ENCODE measurements at regions not wholly inside any gene's neighbourhood (a gene's known extent, or its start where the extent isn't known, plus 50 kb on each side); places are given as distances from the start of the nearest gene placed in this dataset.

DNA sequence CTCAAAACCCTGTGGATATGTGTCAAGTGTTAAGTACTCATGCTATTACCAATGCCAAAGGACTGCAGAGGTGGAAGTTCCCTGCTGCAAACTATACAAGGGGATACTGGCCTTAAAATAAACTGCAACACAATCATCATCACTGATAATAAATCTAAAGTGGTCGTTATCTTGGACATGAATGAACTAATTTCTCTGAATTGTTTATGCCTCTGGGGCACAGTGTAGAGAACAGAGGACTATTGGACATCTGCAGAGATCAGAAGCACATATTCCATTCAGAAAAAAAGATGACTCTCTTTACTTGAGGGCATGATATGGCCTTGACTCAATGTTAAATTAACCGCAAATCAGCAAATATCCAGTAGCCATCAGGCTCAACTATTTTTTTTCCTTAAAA is 542.6 kb upstream of the IGFBP7 start:
- TF ChIP-seq, protein P1, sequence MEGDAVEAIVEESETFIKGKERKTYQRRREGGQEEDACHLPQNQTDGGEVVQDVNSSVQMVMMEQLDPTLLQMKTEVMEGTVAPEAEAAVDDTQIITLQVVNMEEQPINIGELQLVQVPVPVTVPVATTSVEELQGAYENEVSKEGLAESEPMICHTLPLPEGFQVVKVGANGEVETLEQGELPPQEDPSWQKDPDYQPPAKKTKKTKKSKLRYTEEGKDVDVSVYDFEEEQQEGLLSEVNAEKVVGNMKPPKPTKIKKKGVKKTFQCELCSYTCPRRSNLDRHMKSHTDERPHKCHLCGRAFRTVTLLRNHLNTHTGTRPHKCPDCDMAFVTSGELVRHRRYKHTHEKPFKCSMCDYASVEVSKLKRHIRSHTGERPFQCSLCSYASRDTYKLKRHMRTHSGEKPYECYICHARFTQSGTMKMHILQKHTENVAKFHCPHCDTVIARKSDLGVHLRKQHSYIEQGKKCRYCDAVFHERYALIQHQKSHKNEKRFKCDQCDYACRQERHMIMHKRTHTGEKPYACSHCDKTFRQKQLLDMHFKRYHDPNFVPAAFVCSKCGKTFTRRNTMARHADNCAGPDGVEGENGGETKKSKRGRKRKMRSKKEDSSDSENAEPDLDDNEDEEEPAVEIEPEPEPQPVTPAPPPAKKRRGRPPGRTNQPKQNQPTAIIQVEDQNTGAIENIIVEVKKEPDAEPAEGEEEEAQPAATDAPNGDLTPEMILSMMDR (IDR thresholded peaks at IDR 0.05; ENCODE audit: insufficient read depth, low read length, severe bottlenecking) = no peak
- H3K27me3 ChIP-seq (ENCODE audit: control insufficient read depth, insufficient read depth, low read length) = no peaks in the 10 kb centered on the region
- no peak overlapping the region for H3K4me3 ChIP-seq (ENCODE audit: low read depth, low read length)
- no peak for FAIRE-seq
- DNase-seq (ENCODE audit: low read depth) = no peak
- H3K36me3 ChIP-seq (ENCODE audit: control insufficient read depth, insufficient read depth, low read length) = no peaks in the 10 kb centered on the region

DNA sequence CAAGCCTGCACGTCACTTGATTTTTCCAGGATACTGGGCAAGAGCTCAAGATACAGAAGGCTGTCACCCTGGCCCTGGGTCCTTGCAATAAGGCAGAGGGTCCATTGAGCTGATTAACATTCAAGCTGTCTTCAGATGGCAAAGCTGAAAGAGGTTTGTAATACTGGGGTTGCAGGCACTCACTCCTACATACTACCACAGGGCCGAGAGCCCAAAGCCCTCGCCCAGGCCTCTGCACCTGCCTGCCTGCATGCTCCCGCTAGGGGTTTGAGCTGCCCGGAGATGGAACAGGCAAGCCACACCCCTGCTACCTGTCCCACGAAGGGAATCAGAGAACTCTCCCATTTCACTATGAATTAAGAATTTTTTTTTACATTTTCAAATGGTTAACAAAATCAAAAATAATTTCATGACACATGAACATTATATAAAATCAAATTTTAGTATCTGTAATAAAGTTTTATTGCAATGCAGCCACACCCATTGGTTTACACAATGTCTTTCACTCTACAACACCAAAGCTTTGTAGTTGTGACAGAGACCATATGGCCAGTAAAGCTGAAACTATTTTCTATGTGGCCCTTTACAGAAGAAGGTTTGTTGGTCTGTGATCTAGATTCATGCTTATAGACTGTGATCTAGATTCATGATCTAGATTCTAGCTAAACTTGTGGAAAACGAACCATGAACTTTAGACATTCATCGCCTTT is 530.4 kb upstream of the IGFBP7 start:
- TF ChIP-seq, protein P1 (IDR thresholded peaks at IDR 0.05; ENCODE audit: insufficient read depth, low read length, severe bottlenecking) = no peak
- DNase-seq (ENCODE audit: low read depth) (no peak), FAIRE-seq (no peak)
- H3K36me3 ChIP-seq (ENCODE audit: control insufficient read depth, insufficient read depth, low read length) = no peaks in the 10 kb centered on the region
- H3K27me3 ChIP-seq (ENCODE audit: control insufficient read depth, insufficient read depth, low read length) = no peaks in the 10 kb centered on the region
- H3K4me3 ChIP-seq (ENCODE audit: low read depth, low read length) = no peak overlapping the region

DNA sequence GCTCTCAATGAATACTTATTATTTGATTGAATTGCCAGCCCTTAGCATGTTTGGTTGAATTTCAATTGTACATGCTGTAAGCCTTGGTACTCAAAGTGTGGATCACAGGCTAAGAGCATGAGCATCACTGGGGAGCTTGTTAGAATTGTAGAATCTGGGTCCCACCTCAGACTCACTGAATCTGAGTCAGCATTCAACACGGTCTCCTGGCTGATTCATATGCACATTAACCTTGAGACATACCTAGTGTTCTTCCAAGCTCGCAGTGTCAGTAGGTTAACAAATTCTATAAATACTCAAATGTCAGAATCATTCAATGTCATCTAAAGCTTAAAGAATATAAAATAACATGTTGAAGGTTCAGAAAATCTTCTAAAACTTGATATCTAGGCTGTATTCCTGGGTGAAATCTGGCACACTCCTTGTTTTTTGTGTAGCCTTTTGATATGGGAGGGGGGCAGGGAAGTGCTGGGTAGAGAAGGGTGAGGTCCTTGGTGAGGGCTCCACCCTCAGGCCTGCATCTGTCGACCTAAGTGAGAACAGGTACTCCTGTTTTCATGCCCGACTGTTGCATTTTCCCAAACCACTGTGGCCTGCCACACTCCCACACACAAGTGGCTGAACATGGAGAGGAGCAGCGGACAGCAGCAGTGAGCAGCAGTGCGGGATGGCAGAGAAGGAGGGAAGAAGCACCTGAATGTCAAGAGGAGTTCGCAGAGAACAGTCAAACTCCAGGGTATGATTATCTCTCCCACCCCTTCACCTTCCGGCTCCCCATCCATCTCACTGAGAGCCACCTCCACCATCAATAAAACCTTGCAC is 529.6 kb upstream of the IGFBP7 start:
- DNase-seq (ENCODE audit: low read depth) (no peak), FAIRE-seq (peak; percentile 68)
- H3K27me3 ChIP-seq (ENCODE audit: control insufficient read depth, insufficient read depth, low read length) = no peaks in the 10 kb centered on the region

DNA sequence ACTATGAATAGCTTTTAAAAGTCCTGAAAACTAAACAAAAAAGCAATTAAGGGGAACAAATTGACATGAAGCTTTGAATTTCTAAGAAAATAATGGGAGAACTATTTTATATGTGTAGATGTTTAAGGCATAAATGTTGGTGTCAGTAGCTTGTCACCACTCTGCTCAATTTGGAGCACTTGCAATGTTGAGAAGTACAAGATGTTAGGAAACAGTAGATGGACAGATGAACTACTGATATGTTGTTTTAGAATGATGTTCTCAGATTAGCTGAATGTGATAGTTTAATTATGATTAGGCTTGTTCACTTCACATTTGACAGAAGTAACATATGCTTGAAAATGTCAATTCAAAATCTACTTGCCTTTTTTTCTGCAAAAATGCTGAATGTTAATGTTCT is 525.7 kb upstream of the IGFBP7 start:
- FAIRE-seq (no peak), DNase-seq (ENCODE audit: low read depth) (no peak)
- no peaks in the 10 kb centered on the region for H3K36me3 ChIP-seq (ENCODE audit: control insufficient read depth, insufficient read depth, low read length)
- TF ChIP-seq, protein P1 (IDR thresholded peaks at IDR 0.05; ENCODE audit: insufficient read depth, low read length, severe bottlenecking) = no peak
- no peak overlapping the region for H3K4me3 ChIP-seq (ENCODE audit: low read depth, low read length)
- H3K27me3 ChIP-seq (ENCODE audit: control insufficient read depth, insufficient read depth, low read length) = no peaks in the 10 kb centered on the region

More for the DNA sequence above, 529.6 kb upstream of the IGFBP7 start:
- H3K4me3 ChIP-seq (ENCODE audit: low read depth, low read length) = no peak overlapping the region
- H3K36me3 ChIP-seq (ENCODE audit: control insufficient read depth, insufficient read depth, low read length) = no peaks in the 10 kb centered on the region
- TF ChIP-seq, protein P1 (IDR thresholded peaks at IDR 0.05; ENCODE audit: insufficient read depth, low read length, severe bottlenecking) = no peak

DNA sequence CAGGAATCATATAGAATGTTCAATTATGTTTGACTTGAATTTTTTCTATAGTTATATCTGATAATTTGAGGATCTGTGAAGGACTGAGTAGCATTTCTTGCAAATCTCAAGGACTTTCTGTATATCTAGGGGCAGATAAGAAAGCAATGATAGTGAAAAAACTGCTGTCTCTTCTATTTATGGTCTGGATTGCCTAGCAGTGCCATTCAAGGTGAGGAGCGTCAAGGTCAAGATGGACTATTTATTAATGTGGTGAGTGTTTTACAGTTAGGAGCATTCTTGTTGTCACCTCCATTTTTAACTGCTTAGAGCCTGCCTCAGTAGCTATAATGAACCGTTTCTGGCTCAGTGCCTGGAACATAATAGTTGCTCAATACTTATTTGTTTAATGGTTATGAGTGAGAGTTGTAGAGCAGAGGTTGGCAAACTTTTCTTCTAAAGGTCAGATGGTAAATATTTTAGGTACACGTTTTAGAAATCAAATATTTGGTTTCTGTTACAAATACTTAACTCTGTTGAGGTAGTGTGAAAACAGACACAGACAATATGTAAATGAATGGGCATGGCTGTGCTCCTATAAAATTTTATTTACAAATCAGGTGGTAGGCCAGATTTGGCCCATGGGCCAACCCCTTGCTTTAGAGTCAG is 523.2 kb upstream of the IGFBP7 start:
- FAIRE-seq = no peak
- TF ChIP-seq, protein P1 (IDR thresholded peaks at IDR 0.05; ENCODE audit: insufficient read depth, low read length, severe bottlenecking) = no peak
- Histone ChIP-seq H3K4me3 (ENCODE audit: low read depth, low read length) (no peak overlapping the region), H3K27me3 (ENCODE audit: control insufficient read depth, insufficient read depth, low read length) (no peaks in the 10 kb centered on the region), H3K36me3 (ENCODE audit: control insufficient read depth, insufficient read depth, low read length) (no peaks in the 10 kb centered on the region)
- no peak for DNase-seq (ENCODE audit: low read depth)
